Thyroid gland (tissue), 4 donors: ENCODE measurements at regions not wholly inside any gene's neighbourhood (a gene's known extent, or its start where the extent isn't known, plus 50 kb on each side); places are given as distances from the start of the nearest gene placed in this dataset.

Experiments used
- DNase-seq, 2 donors: peaks; one replicate each; pipeline ENCODE4 v3.0.0-alpha.2; 2019
- H3K27ac ChIP-seq, 3 donors: fragments of 200-600 bp; sonication (generic); 1 replicate in 2 of 3; 2 replicates in 1 of 3; pipeline ENCODE4 v1.5.1; 2016 to 2019; ENCODE audit warnings: mild to moderate bottlenecking in 1 of 3, moderate library complexity in 1 of 3
- H3K27me3 ChIP-seq: fragments of 200-600 bp; sonication (generic); one replicate; pipeline ENCODE4 v1.5.1; 2019
- H3K36me3 ChIP-seq, 2 donors: fragments of 200-600 bp; sonication (generic); one replicate each; pipeline ENCODE4 v1.5.1; 2016 to 2019
- H3K4me1 ChIP-seq, 2 donors: fragments of 200-600 bp; sonication (generic); one replicate each; pipeline ENCODE4 v1.5.1; 2017 to 2019
- H3K4me3 ChIP-seq, 3 donors: fragments of 200-600 bp; sonication (generic); replicated peaks in 1 of 3; 1 replicate in 2 of 3; 2 replicates in 1 of 3; pipeline ENCODE4 v1.5.1; 2016; ENCODE audit warnings: mild to moderate bottlenecking in 1 of 3
- H3K9me3 ChIP-seq: fragments of 200-600 bp; sonication (generic); one replicate; pipeline ENCODE4 v1.5.1; 2017
- CTCF ChIP-seq, 6 experiments: fragments of 200-600 bp in 3 of 6; fragments of 450-650 bp in 3 of 6; sonication (generic) in 3 of 6; IDR thresholded peaks; one replicate each; pipeline ENCODE4 v1.5.1; 2016 to 2019; ENCODE audit warnings: antibody characterized with exemption in 6 of 6, mild to moderate bottlenecking in 2 of 6, inconsistent platforms in 1 of 6, moderate library complexity in 1 of 6
- POLR2A ChIP-seq, 2 donors: fragments of 450-650 bp; IDR thresholded peaks; one replicate each; pipeline ENCODE4 v1.6.1; 2017; ENCODE audit warnings: antibody characterized with exemption in 2 of 2, mild to moderate bottlenecking in 2 of 2, moderate library complexity in 1 of 2
- WGBS, 2 donors: methylation state at CpG; one replicate each; pipeline ENCODE4 v1.1.5; 2017; 5-methylcytosine and 5-hydroxymethylcytosine counted together
- intact Hi-C: fragments of 100-400 bp; cut with DNase I; formaldehyde crosslinking; loops from one replicate; pipeline ENCODE4 v1.15.1; 2023

GRCh38 chr13:79806821-79807220, 325.9 kb downstream of the NDFIP2 start:
- WGBS, 2 donors: 93 to 96% methylated on average over 2 of the region's 2 CpGs
- intact Hi-C loops: no loop called here
- no peak overlapping the region for H3K27ac ChIP-seq
- H3K27me3 ChIP-seq: no peaks in the 10 kb centered on the region
- TF ChIP-seq POLR2A (IDR thresholded peaks at IDR 0.05) (no peak), CTCF (IDR thresholded peaks at IDR 0.05) (no peak)
- H3K36me3 ChIP-seq: no peaks in the 10 kb centered on the region
- no peaks in the 10 kb centered on the region for H3K9me3 ChIP-seq
- H3K4me3 ChIP-seq: no peak overlapping the region
- no peak for DNase-seq
- H3K4me1 ChIP-seq: no peaks in the 10 kb centered on the region

- H3K27ac ChIP-seq: no peak overlapping the region
- intact Hi-C loops: no loop called here
- H3K4me3 ChIP-seq: no peak overlapping the region
- no peak for TF ChIP-seq CTCF (IDR thresholded peaks at IDR 0.05)
- TF ChIP-seq POLR2A (IDR thresholded peaks at IDR 0.05): no peak
- H3K27me3 ChIP-seq: no peaks in the 10 kb centered on the region
- H3K4me1 ChIP-seq: no peaks in the 10 kb centered on the region
- DNase-seq: no peak
- 81 to 91% methylated on average over 1 of the region's 1 CpG for WGBS, 2 donors
- H3K36me3 ChIP-seq: no peaks in the 10 kb centered on the region
- no peaks in the 10 kb centered on the region for H3K9me3 ChIP-seq
These were observed 324.4 kb downstream of the NDFIP2 start for GRCh38 chr13:79805317-79805716.

- intact Hi-C loops: no loop called here
- Histone ChIP-seq H3K36me3 (no peaks in the 10 kb centered on the region), H3K27me3 (no peaks in the 10 kb centered on the region), H3K4me3 (no peak overlapping the region), H3K4me1 (no peaks in the 10 kb centered on the region), H3K9me3 (no peaks in the 10 kb centered on the region), H3K27ac (no peak overlapping the region)
- no peak for DNase-seq
- TF ChIP-seq CTCF (IDR thresholded peaks at IDR 0.05): no peak
- no peak for TF ChIP-seq POLR2A (IDR thresholded peaks at IDR 0.05)
- WGBS, 2 donors: 82 to 84% methylated on average over 4 of the region's 4 CpGs
These were observed 323.0 kb downstream of the NDFIP2 start for GRCh38 chr13:79803989-79804388.

GRCh38 chr13:79803296-79803695, 322.3 kb downstream of the NDFIP2 start:
- no peaks in the 10 kb centered on the region for H3K9me3 ChIP-seq
- H3K36me3 ChIP-seq: no peaks in the 10 kb centered on the region
- no peaks in the 10 kb centered on the region for H3K4me1 ChIP-seq
- H3K4me3 ChIP-seq: no peak overlapping the region
- TF ChIP-seq POLR2A (IDR thresholded peaks at IDR 0.05) (no peak), CTCF (IDR thresholded peaks at IDR 0.05) (no peak)
- WGBS, 2 donors: 59 to 63% methylated on average over 2 of the region's 2 CpGs
- no peak overlapping the region for H3K27ac ChIP-seq
- DNase-seq: no peak
- intact Hi-C loops: no loop called here
- H3K27me3 ChIP-seq: no peaks in the 10 kb centered on the region

GRCh38 chr13:79802389-79803085, 321.6 kb downstream of the NDFIP2 start:
- Histone ChIP-seq H3K36me3 (no peaks in the 10 kb centered on the region), H3K4me3 (no peak overlapping the region), H3K4me1 (no peaks in the 10 kb centered on the region), H3K9me3 (no peaks in the 10 kb centered on the region), H3K27ac (no peak overlapping the region), H3K27me3 (no peaks in the 10 kb centered on the region)
- intact Hi-C loops: no loop called here
- 74 to 84% methylated on average over 2 of the region's 2 CpGs for WGBS, 2 donors
- no peak for TF ChIP-seq CTCF (IDR thresholded peaks at IDR 0.05)
- TF ChIP-seq POLR2A (IDR thresholded peaks at IDR 0.05): no peak
- no peak for DNase-seq
